GM12878 (cell line): ENCODE measurements at regions not wholly inside any gene's neighbourhood (a gene's known extent, or its start where the extent isn't known, plus 50 kb on each side); places are given as distances from the start of the nearest gene placed in this dataset.

Experiments
- CBX3 ChIP-seq: fragments of 200-600 bp; sonication (generic); IDR thresholded peaks from 2 replicates; pipeline ENCODE4 v1.6.1; 2016; ENCODE audit warnings: low read depth, borderline replicate concordance
- CTCF ChIP-seq, 3 experiments: IDR thresholded peaks in 2 of 3; conservative IDR thresholded peaks in 1 of 3; 2 replicates each; pipeline ENCODE4 v1.5.1; 2011; ENCODE audit warnings: low read depth in 3 of 3, low read length in 3 of 3, mild to moderate bottlenecking in 3 of 3, control low read depth in 2 of 3, moderate library complexity in 2 of 3, inconsistent platforms in 1 of 3, mixed read lengths in 1 of 3; ENCODE audit not compliant: control insufficient read depth in 2 of 3, insufficient read depth in 1 of 3; ENCODE audit errors: extremely low read depth in 1 of 3
- CUX1 ChIP-seq: IDR thresholded peaks from 2 replicates; pipeline ENCODE4 v1.6.1; 2012; ENCODE audit warnings: improper control_type of control experiment, low read depth, low read length; ENCODE audit not compliant: insufficient replicate concordance
- ESRRA ChIP-seq: IDR thresholded peaks from 2 replicates; pipeline ENCODE4 v1.6.1; 2012; ENCODE audit warnings: mild to moderate bottlenecking, low read length, improper control_type of control experiment
- MTA2 ChIP-seq: fragments of 450-650 bp; IDR thresholded peaks from 2 replicates; pipeline ENCODE4 v1.6.1; 2016; ENCODE audit warnings: low read depth, mild to moderate bottlenecking, moderate library complexity
- POLR2A ChIP-seq: IDR thresholded peaks from 2 replicates; pipeline ENCODE4 v1.6.1; 2011; ENCODE audit warnings: low read depth, mild to moderate bottlenecking, low read length
- RAD21 ChIP-seq: IDR thresholded peaks from 2 replicates; pipeline ENCODE4 v1.6.1; 2011; ENCODE audit warnings: mild to moderate bottlenecking, low read depth, low read length, moderate library complexity; ENCODE audit not compliant: insufficient read depth
- RELA ChIP-seq: fragments of 450-650 bp; IDR thresholded peaks from 2 replicates; pipeline ENCODE4 v1.8.0; 2014; ENCODE audit warnings: borderline replicate concordance; ENCODE audit not compliant: partially characterized antibody
- SMC3 ChIP-seq: IDR thresholded peaks from 2 replicates; pipeline ENCODE4 v1.6.1; 2011; ENCODE audit warnings: low read length, improper control_type of control experiment, borderline replicate concordance
- ZNF274 ChIP-seq: IDR thresholded peaks from one replicate; pipeline ENCODE4 v1.8.0; 2011; ENCODE audit not compliant: insufficient read length, insufficient read depth

GRCh38 chr5:19044311-19044710 lies 943.7 kb downstream of the CDH18 start:
- no peak for TF ChIP-seq MTA2
- TF ChIP-seq CBX3: no peak
- TF ChIP-seq ESRRA: no peak
- TF ChIP-seq RAD21: no peak
- no peak for TF ChIP-seq ZNF274
- no peak for TF ChIP-seq RELA
- TF ChIP-seq CTCF (IDR thresholded peaks at IDR 0.05 in 2 of 3, conservative IDR thresholded peaks at IDR 0.05 in 1 of 3; ENCODE audit: control insufficient read depth in 2 of 3, extremely low read depth in 1 of 3, insufficient read depth in 1 of 3, low read depth in 3 of 3, low read length in 3 of 3): no peak
- TF ChIP-seq SMC3: no peak
- no peak for TF ChIP-seq POLR2A
- TF ChIP-seq CUX1: no peak
